A549 (cell line): ENCODE measurements at regions not wholly inside any gene's neighbourhood (a gene's known extent, or its start where the extent isn't known, plus 50 kb on each side); places are given as distances from the start of the nearest gene placed in this dataset.

Experiments
- ATAC-seq, 2 experiments: fragments of 200-7000 bp in 1 of 2; fragments of >200 bp in 1 of 2; cut with Nextera tagmentation in 1 of 2; cut with Tn5 transposase in 1 of 2; 3 replicates each; pipeline versions ENCODE4 v1.8.0 to v1.9.1; 2018 to 2020; ENCODE audit warnings: mild to moderate bottlenecking in 1 of 2, moderate library complexity in 1 of 2
- CTCF ChIA-PET: fragments of 300-600 bp; sonication (Branson Sonifier 250); formaldehyde crosslinking; extraction: SDS; loops from one replicate; lab custom pipeline; 2021; ENCODE audit warnings: antibody characterized with exemption, inconsistent platforms; lab: Yijun Ruan, JAX
- POLR2A ChIA-PET: fragments of 350-600 bp; formaldehyde crosslinking; extraction: SDS; loops from one replicate; lab custom pipeline; 2021; ENCODE audit warnings: antibody characterized with exemption, inconsistent platforms; lab: Yijun Ruan, JAX
- DNase-seq, 2 experiments: peaks; one replicate each; pipeline versions ENCODE4 v3.0.0 to v3.0.0-alpha.2; 2011 to 2016; ENCODE audit warnings: low read depth in 1 of 2, low spot score in 1 of 2
- FAIRE-seq: peaks from 2 replicates; lab custom pipeline; 2011; peaks lifted over from hg19 to GRCh38; lab: Jason Lieb, UNC
- H3K27ac ChIP-seq, 2 experiments: fragments of >200 bp; sonication (Bioruptor Twin); formaldehyde crosslinking; 3 replicates each; pipeline ENCODE4 v1.5.1; 2016 to 2017
- H3K4me1 ChIP-seq: fragments of >200 bp; sonication (Bioruptor Twin); formaldehyde crosslinking; 3 replicates; pipeline ENCODE4 v1.6.1; 2016
- H3K4me2 ChIP-seq: fragments of >200 bp; sonication (Bioruptor Twin); formaldehyde crosslinking; 3 replicates; pipeline ENCODE4 v1.6.1; 2016
- H3K4me3 ChIP-seq: fragments of >200 bp; sonication (Bioruptor Twin); formaldehyde crosslinking; 3 replicates; pipeline ENCODE4 v1.5.1; 2016
- H3K9me3 ChIP-seq: fragments of >200 bp; sonication (Bioruptor Twin); formaldehyde crosslinking; 3 replicates; pipeline ENCODE4 v1.6.1; 2016
- ATOH8 ChIP-seq: fragments of 250-450 bp; sonication (Bioruptor Pico); IDR thresholded peaks from 2 replicates; pipeline ENCODE4 v1.5.0; 2020; ENCODE audit warnings: low read depth, mild to moderate bottlenecking, moderate library complexity
- BCL3 ChIP-seq: fragments of >200 bp; sonication (Bioruptor Twin); formaldehyde crosslinking; IDR thresholded peaks from 3 replicates; pipeline ENCODE4 v1.6.1; 2016
- BHLHE40 ChIP-seq: IDR thresholded peaks from 2 replicates; pipeline ENCODE4 v1.6.1; 2012; ENCODE audit warnings: low read depth, low read length, inconsistent platforms
- CBX2 ChIP-seq: fragments of 200-600 bp; sonication (generic); IDR thresholded peaks from 2 replicates; pipeline ENCODE4 v1.6.1; 2016; ENCODE audit warnings: low read depth, mild to moderate bottlenecking, borderline replicate concordance
- CBX8 ChIP-seq: fragments of 200-600 bp; sonication (generic); IDR thresholded peaks from 2 replicates; pipeline ENCODE4 v1.6.1; 2016
- CEBPB ChIP-seq, 2 experiments: fragments of >200 bp in 1 of 2; sonication (Bioruptor Twin) in 1 of 2; formaldehyde crosslinking in 1 of 2; IDR thresholded peaks; 2 replicates each; pipeline ENCODE4 v1.6.1; 2012 to 2016
- CHD2 ChIP-seq: fragments of 150-350 bp; IDR thresholded peaks from 2 replicates; pipeline ENCODE4 v1.6.1; 2014; ENCODE audit warnings: low read length; ENCODE audit not compliant: partially characterized antibody
- CHD4 ChIP-seq: fragments of 200-600 bp; sonication (generic); IDR thresholded peaks from 2 replicates; pipeline ENCODE4 v1.6.1; 2016; ENCODE audit warnings: antibody characterized with exemption, mild to moderate bottlenecking, borderline replicate concordance
- E2F6 ChIP-seq: IDR thresholded peaks from 2 replicates; pipeline ENCODE4 v1.6.1; 2012; ENCODE audit warnings: low read depth, borderline replicate concordance
- ESRRA ChIP-seq: fragments of 150-350 bp; IDR thresholded peaks from 2 replicates; pipeline ENCODE4 v1.6.1; 2014; ENCODE audit warnings: mild to moderate bottlenecking, low read length, borderline replicate concordance
- FOXS1 ChIP-seq: fragments of 250-450 bp; sonication (Bioruptor Pico); IDR thresholded peaks from 2 replicates; pipeline ENCODE4 v1.5.0; 2020; ENCODE audit warnings: mild to moderate bottlenecking, moderate library complexity
- HES2 ChIP-seq: fragments of >200 bp; sonication (Bioruptor Twin); formaldehyde crosslinking; IDR thresholded peaks from 2 replicates; pipeline ENCODE4 v1.6.1; 2016
- HMGXB4 ChIP-seq: fragments of 250-450 bp; sonication (Bioruptor Pico); IDR thresholded peaks from 2 replicates; pipeline ENCODE4 v1.5.0; 2021; ENCODE audit warnings: mild to moderate bottlenecking, moderate library complexity, borderline replicate concordance
- HOXA7 ChIP-seq: fragments of 250-450 bp; sonication (Bioruptor Pico); IDR thresholded peaks from 2 replicates; pipeline ENCODE4 v1.5.0; 2020; ENCODE audit warnings: mild to moderate bottlenecking, moderate library complexity
- HOXB5 ChIP-seq: fragments of 250-450 bp; sonication (Bioruptor Pico); IDR thresholded peaks from 2 replicates; pipeline ENCODE4 v1.5.0; 2020; ENCODE audit warnings: mild to moderate bottlenecking, moderate library complexity
- JUN ChIP-seq, 2 experiments: fragments of >200 bp; sonication (Bioruptor Twin); formaldehyde crosslinking; IDR thresholded peaks; 2 replicates in 1 of 2; 3 replicates in 1 of 2; pipeline ENCODE4 v1.6.1; 2016 to 2017
- JUNB ChIP-seq: fragments of >200 bp; sonication (Bioruptor Twin); formaldehyde crosslinking; IDR thresholded peaks from 2 replicates; pipeline ENCODE4 v1.6.1; 2016
- KDM5A ChIP-seq: fragments of 200-600 bp; sonication (generic); IDR thresholded peaks from 2 replicates; pipeline ENCODE4 v1.6.1; 2016; ENCODE audit warnings: antibody characterized with exemption, mild to moderate bottlenecking
- MAFK ChIP-seq: fragments of 450-650 bp; IDR thresholded peaks from 2 replicates; pipeline ENCODE4 v1.6.1; 2014; ENCODE audit not compliant: partially characterized antibody
- MYC ChIP-seq: IDR thresholded peaks from 2 replicates; pipeline ENCODE4 v1.6.1; 2012; ENCODE audit warnings: mild to moderate bottlenecking, inconsistent platforms, low read length, improper control_type of control experiment, borderline replicate concordance
- NPAS2 ChIP-seq: fragments of 250-450 bp; sonication (Bioruptor Pico); IDR thresholded peaks from 2 replicates; pipeline ENCODE4 v1.8.0; 2022; ENCODE audit warnings: mild to moderate bottlenecking, moderate library complexity, borderline replicate concordance
- PBX3 ChIP-seq: IDR thresholded peaks from 2 replicates; pipeline ENCODE4 v1.6.1; 2012
- POLR2A ChIP-seq: IDR thresholded peaks from 2 replicates; pipeline ENCODE4 v1.6.1; 2012; ENCODE audit warnings: mild to moderate bottlenecking, low read length
- RAD21 ChIP-seq, 2 experiments: fragments of >200 bp in 1 of 2; sonication (Bioruptor Twin) in 1 of 2; formaldehyde crosslinking in 1 of 2; IDR thresholded peaks in 1 of 2; conservative IDR thresholded peaks in 1 of 2; 2 replicates in 1 of 2; 3 replicates in 1 of 2; pipeline ENCODE4 v1.6.1; 2012 to 2018; ENCODE audit warnings: inconsistent platforms in 1 of 2
- RCOR1 ChIP-seq: fragments of 150-350 bp; IDR thresholded peaks from 2 replicates; pipeline ENCODE4 v1.6.1; 2014; ENCODE audit warnings: antibody characterized with exemption, low read length, low read depth
- RFX5 ChIP-seq: fragments of 450-650 bp; IDR thresholded peaks from 2 replicates; pipeline ENCODE4 v1.7.1; 2014; ENCODE audit warnings: antibody characterized with exemption, mild to moderate bottlenecking, moderate library complexity
- RNF2 ChIP-seq: fragments of 200-600 bp; sonication (generic); IDR thresholded peaks from 2 replicates; pipeline ENCODE4 v1.6.1; 2016; ENCODE audit warnings: low read depth, mild to moderate bottlenecking, antibody characterized with exemption, moderate library complexity, borderline replicate concordance
- USF2 ChIP-seq: fragments of 450-650 bp; IDR thresholded peaks from 2 replicates; pipeline ENCODE4 v1.6.1; 2014; ENCODE audit warnings: antibody characterized with exemption
- ZC3H11A ChIP-seq: fragments of 450-650 bp; IDR thresholded peaks from 2 replicates; pipeline ENCODE4 v1.6.1; 2014; ENCODE audit warnings: antibody characterized with exemption, mild to moderate bottlenecking
- WGBS: methylation state at CpG from one replicate; pipeline ENCODE4 v1.1.6; 2017; ENCODE audit errors: missing lambda C conversion rate; 5-methylcytosine and 5-hydroxymethylcytosine counted together

GRCh38 chr6:51396583-51396982, 577.9 kb downstream of the TFAP2B start (continued):
- TF ChIP-seq RCOR1 = no peak

- ChIA-PET POLR2A (no interaction called here), CTCF (no interaction called here)
- Histone ChIP-seq H3K27ac (no peak overlapping the region), H3K9me3 (no peaks in the 10 kb centered on the region), H3K4me1 (no peaks in the 10 kb centered on the region), H3K4me2 (no peak overlapping the region), H3K4me3 (no peak overlapping the region)
- no peak for DNase-seq
- FAIRE-seq = no peak
- 9% methylated on average over 5 of the region's 5 CpGs for WGBS
- ATAC-seq = no peak
- TF ChIP-seq CBX2 (no peak), E2F6 (no peak), JUN (IDR thresholded peaks at IDR 0.05) (no peak), BCL3 (no peak), HOXA7 (no peak), RAD21 (conservative IDR thresholded peaks at IDR 0.05 in 1 of 2, IDR thresholded peaks at IDR 0.05 in 1 of 2) (no peak), ZC3H11A (no peak), ATOH8 (no peak), MYC (no peak), CEBPB (IDR thresholded peaks at IDR 0.05) (no peak), FOXS1 (no peak), BHLHE40 (no peak), RFX5 (no peak), MAFK (no peak), USF2 (no peak), ESRRA (no peak), HES2 (no peak)
Measured at GRCh38 chr6:51398064-51398705, 579.5 kb downstream of the TFAP2B start.

- DNase-seq (no peak), FAIRE-seq (no peak), ATAC-seq (no peak)
- H3K4me2 ChIP-seq = no peak overlapping the region
- H3K4me3 ChIP-seq = no peak overlapping the region
- H3K27ac ChIP-seq = no peak overlapping the region
- ChIA-PET POLR2A (no interaction called here), CTCF (no interaction called here)
- no peaks in the 10 kb centered on the region for H3K9me3 ChIP-seq
- WGBS = 0% methylated on average over 5 of the region's 5 CpGs
- no peaks in the 10 kb centered on the region for H3K4me1 ChIP-seq
- TF ChIP-seq CBX8 = no peak
- TF ChIP-seq HOXB5 = no peak
- TF ChIP-seq MAFK = no peak
- TF ChIP-seq POLR2A = no peak
- TF ChIP-seq CHD4 = no peak
- TF ChIP-seq RNF2 = no peak
- TF ChIP-seq HMGXB4 (CRISPR knock-in tag) = no peak
- TF ChIP-seq USF2 = no peak
- no peak for TF ChIP-seq JUNB
- no peak for TF ChIP-seq CHD2
- no peak for TF ChIP-seq NPAS2 (CRISPR knock-in tag)
- no peak for TF ChIP-seq KDM5A
- TF ChIP-seq E2F6 = no peak
- no peak for TF ChIP-seq PBX3
Measured at GRCh38 chr6:51398793-51399192, 580.1 kb downstream of the TFAP2B start.
